Uterus (tissue), 3 donors: ENCODE measurements at regions not wholly inside any gene's neighbourhood (a gene's known extent, or its start where the extent isn't known, plus 50 kb on each side); places are given as distances from the start of the nearest gene placed in this dataset.

Experiments
- DNase-seq, 2 donors: peaks; one replicate each; pipeline ENCODE4 v3.0.0-alpha.2; 2019 to 2020
- H3K27ac ChIP-seq, 2 donors: fragments of 200-600 bp; sonication (generic); 1 replicate in 1 of 2; 2 replicates in 1 of 2; pipeline ENCODE4 v1.5.1; 2016 to 2018
- H3K27me3 ChIP-seq, 2 donors: fragments of 200-600 bp; sonication (generic); one replicate each; pipeline ENCODE4 v1.5.1; 2018 to 2019; ENCODE audit warnings: control low read depth in 1 of 2
- H3K36me3 ChIP-seq, 2 donors: fragments of 200-600 bp; sonication (generic); one replicate each; pipeline ENCODE4 v1.5.1; 2019; ENCODE audit warnings: control low read depth in 1 of 2
- H3K4me1 ChIP-seq, 2 donors: fragments of 200-600 bp; sonication (generic); one replicate each; pipeline ENCODE4 v1.5.1; 2018 to 2019; ENCODE audit warnings: control low read depth in 1 of 2
- H3K4me3 ChIP-seq, 2 donors: fragments of 200-600 bp; sonication (generic); 1 replicate in 1 of 2; 2 replicates in 1 of 2; pipeline ENCODE4 v1.5.1; 2018 to 2019; ENCODE audit warnings: mild to moderate bottlenecking in 1 of 2
- H3K9me3 ChIP-seq, 2 donors: fragments of 200-600 bp; sonication (generic); one replicate each; pipeline ENCODE4 v1.5.1; 2019; ENCODE audit warnings: control low read depth in 1 of 2
- POLR2A ChIP-seq, 2 donors: fragments of 450-650 bp; IDR thresholded peaks; one replicate each; pipeline ENCODE4 v1.6.1; 2016; ENCODE audit warnings: antibody characterized with exemption in 2 of 2, mild to moderate bottlenecking in 1 of 2, moderate library complexity in 1 of 2
- intact Hi-C: fragments of 100-400 bp; cut with DNase I; formaldehyde crosslinking; loops from one replicate; pipeline ENCODE4 v1.15.1; 2023; ENCODE audit warnings: low total_unique reads
- TF ChIP-seq, protein P1 (sequence below), 4 experiments: fragments of 200-600 bp in 2 of 4; fragments of 450-650 bp in 2 of 4; sonication (generic) in 2 of 4; IDR thresholded peaks; one replicate each; pipeline ENCODE4 v1.5.1; 2016 to 2019; ENCODE audit warnings: antibody characterized with exemption in 4 of 4, mild to moderate bottlenecking in 2 of 4, moderate library complexity in 1 of 4
- donor health status: DM: yes; HTN: yes; CAD: no.

- intact Hi-C loops, result no loop called here
- no peak overlapping the region for H3K4me3 ChIP-seq
- H3K27ac ChIP-seq, result no peak overlapping the region
- TF ChIP-seq POLR2A (IDR thresholded peaks at IDR 0.05), result no peak
- TF ChIP-seq, protein P1, sequence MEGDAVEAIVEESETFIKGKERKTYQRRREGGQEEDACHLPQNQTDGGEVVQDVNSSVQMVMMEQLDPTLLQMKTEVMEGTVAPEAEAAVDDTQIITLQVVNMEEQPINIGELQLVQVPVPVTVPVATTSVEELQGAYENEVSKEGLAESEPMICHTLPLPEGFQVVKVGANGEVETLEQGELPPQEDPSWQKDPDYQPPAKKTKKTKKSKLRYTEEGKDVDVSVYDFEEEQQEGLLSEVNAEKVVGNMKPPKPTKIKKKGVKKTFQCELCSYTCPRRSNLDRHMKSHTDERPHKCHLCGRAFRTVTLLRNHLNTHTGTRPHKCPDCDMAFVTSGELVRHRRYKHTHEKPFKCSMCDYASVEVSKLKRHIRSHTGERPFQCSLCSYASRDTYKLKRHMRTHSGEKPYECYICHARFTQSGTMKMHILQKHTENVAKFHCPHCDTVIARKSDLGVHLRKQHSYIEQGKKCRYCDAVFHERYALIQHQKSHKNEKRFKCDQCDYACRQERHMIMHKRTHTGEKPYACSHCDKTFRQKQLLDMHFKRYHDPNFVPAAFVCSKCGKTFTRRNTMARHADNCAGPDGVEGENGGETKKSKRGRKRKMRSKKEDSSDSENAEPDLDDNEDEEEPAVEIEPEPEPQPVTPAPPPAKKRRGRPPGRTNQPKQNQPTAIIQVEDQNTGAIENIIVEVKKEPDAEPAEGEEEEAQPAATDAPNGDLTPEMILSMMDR (IDR thresholded peaks at IDR 0.05), result no peak
- no peaks in the 10 kb centered on the region for H3K4me1 ChIP-seq
- no peaks in the 10 kb centered on the region for H3K36me3 ChIP-seq
- no peaks in the 10 kb centered on the region for H3K9me3 ChIP-seq
- H3K27me3 ChIP-seq, result no peaks in the 10 kb centered on the region
- no peak for DNase-seq
These were observed 608.4 kb downstream of the HDGFL1 start for GRCh38 chr6:23177806-23178205.

DNA sequence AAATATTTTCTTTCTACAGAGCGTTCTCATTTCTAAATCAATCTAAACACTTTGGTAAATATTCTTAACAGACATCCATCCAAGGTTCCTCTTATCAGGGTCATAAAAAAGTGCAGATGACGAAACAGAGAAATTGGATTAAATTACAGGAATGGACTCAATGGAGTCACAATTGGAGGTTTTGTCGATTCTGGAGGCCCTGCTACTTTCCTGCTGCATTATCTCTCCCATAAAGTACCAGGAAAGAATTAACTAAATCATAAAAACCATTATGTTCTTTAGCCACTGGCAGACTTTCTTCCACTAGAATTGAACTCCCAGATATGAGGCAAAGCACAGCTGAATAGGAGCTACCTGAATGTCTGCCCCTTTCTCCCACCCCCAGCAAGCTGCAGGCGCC, 610.6 kb downstream of the HDGFL1 start:
- H3K4me1 ChIP-seq, result no peaks in the 10 kb centered on the region
- no peaks in the 10 kb centered on the region for H3K36me3 ChIP-seq
- TF ChIP-seq, protein P1 (IDR thresholded peaks at IDR 0.05), result no peak
- no peak for TF ChIP-seq POLR2A (IDR thresholded peaks at IDR 0.05)
- H3K27ac ChIP-seq, result no peak overlapping the region
- H3K9me3 ChIP-seq, result no peaks in the 10 kb centered on the region
- no peaks in the 10 kb centered on the region for H3K27me3 ChIP-seq
- DNase-seq, result no peak
- no peak overlapping the region for H3K4me3 ChIP-seq
- intact Hi-C loops, result no loop called here

- intact Hi-C loops, result no loop called here
- no peaks in the 10 kb centered on the region for H3K36me3 ChIP-seq
- no peak overlapping the region for H3K4me3 ChIP-seq
- no peaks in the 10 kb centered on the region for H3K4me1 ChIP-seq
- DNase-seq, result peak; percentile 30 to 50
- no peak overlapping the region for H3K27ac ChIP-seq
- no peaks in the 10 kb centered on the region for H3K27me3 ChIP-seq
- H3K9me3 ChIP-seq, result no peaks in the 10 kb centered on the region
- TF ChIP-seq, protein P1 (IDR thresholded peaks at IDR 0.05), result no peak
- TF ChIP-seq POLR2A (IDR thresholded peaks at IDR 0.05), result no peak
These were observed 611.3 kb downstream of the HDGFL1 start for GRCh38 chr6:23180504-23181293.

GRCh38 chr6:23181356-23182110, 612.2 kb downstream of the HDGFL1 start:
- no peak overlapping the region for H3K4me3 ChIP-seq
- no peak for DNase-seq
- H3K27me3 ChIP-seq, result no peaks in the 10 kb centered on the region
- intact Hi-C loops, result no loop called here
- no peak overlapping the region for H3K27ac ChIP-seq
- H3K36me3 ChIP-seq, result no peaks in the 10 kb centered on the region
- TF ChIP-seq POLR2A (IDR thresholded peaks at IDR 0.05), result no peak
- TF ChIP-seq, protein P1 (IDR thresholded peaks at IDR 0.05), result no peak
- no peaks in the 10 kb centered on the region for H3K9me3 ChIP-seq
- no peaks in the 10 kb centered on the region for H3K4me1 ChIP-seq

DNA sequence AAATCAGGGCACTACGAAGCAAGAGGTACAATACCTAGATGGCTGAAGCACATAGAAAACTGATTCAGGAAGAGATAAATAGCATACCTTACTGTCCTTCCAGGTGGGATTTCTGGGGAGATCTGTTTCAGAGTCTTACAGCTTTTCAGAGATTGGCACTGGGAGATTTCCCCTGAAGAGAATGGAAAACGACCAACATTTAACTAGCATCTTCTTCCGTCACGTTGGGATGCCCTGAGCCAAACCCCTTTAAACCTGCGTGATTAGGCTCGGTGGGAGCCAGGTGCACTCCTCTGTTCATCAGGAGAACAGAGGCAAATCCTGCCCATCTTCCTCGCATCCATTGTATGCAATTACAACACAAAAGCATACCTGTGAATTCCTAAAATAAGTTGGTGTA, 614.5 kb downstream of the HDGFL1 start:
- no peaks in the 10 kb centered on the region for H3K36me3 ChIP-seq
- intact Hi-C loops, result no loop called here
- H3K9me3 ChIP-seq, result no peaks in the 10 kb centered on the region
- no peak for DNase-seq
- no peaks in the 10 kb centered on the region for H3K4me1 ChIP-seq
- no peaks in the 10 kb centered on the region for H3K27me3 ChIP-seq
- H3K4me3 ChIP-seq, result no peak overlapping the region
- no peak overlapping the region for H3K27ac ChIP-seq
- TF ChIP-seq POLR2A (IDR thresholded peaks at IDR 0.05), result no peak
- TF ChIP-seq, protein P1 (IDR thresholded peaks at IDR 0.05), result no peak
